Cardiac fibroblast (primary cell): ENCODE measurements at regions not wholly inside any gene's neighbourhood (a gene's known extent, or its start where the extent isn't known, plus 50 kb on each side); places are given as distances from the start of the nearest gene placed in this dataset.

Source experiments
- DNase-seq, 2 donors: peaks; one replicate each; pipeline versions ENCODE4 v3.0.0 to v3.0.0-alpha.2; 2010; ENCODE audit warnings: low read depth in 2 of 2
- H3K4me3 ChIP-seq, 2 donors: replicated peaks in 1 of 2; 1 replicate in 1 of 2; 2 replicates in 1 of 2; pipeline ENCODE4 v1.5.1; 2011; ENCODE audit warnings: low read depth in 2 of 2, low read length in 2 of 2, mild to moderate bottlenecking in 2 of 2, moderate library complexity in 1 of 2
- TF ChIP-seq, protein P1 (sequence below): IDR thresholded peaks from one replicate; pipeline ENCODE4 v1.5.1; 2011; ENCODE audit warnings: low read depth, mild to moderate bottlenecking, low read length, inconsistent platforms

DNA sequence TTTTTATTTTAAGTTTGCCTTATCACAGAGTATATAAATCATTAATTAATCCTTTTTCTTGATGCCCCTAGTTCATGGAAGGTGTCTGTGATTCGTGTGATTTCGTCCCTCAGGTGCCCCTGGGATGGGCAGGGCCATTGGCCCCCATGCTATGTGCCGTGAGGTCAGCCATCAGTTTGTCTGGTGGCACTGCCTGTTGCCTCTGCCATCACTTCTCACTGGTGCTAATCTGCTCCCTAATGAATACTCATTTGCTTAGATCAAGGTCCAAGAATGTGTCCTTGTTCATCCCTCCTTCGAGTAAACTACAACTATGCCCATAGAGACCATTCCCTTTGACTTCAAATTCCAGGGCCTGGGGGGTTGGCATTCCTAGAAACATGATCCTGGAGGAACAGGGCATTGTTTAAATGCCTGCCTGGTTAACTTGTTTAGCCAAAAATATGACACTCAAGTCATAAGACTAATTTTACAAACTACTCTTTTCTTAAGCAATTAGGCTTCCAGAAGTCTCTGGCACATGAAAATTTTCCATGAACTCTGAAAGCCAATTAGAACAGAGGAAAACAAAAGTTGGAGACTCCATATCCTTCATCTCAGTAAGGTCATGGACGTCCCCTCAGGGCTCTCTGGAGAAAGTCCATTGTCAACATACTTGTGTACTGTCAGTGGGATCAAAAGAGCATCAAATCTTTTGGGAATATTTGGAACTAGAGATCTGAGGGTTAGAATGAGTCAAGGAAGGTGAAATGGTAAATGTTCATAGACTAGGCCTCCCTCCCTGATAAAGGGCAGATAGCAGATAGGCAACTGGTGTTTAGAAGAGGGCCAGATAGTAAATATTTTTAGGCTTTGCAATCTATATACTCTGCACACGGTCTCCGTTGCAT is 90.9 kb upstream of the PLXNC1 start:
- no peak overlapping the region for H3K4me3 ChIP-seq
- peak in 1 of 2 donors; percentile 72 for DNase-seq
- TF ChIP-seq, protein P1, sequence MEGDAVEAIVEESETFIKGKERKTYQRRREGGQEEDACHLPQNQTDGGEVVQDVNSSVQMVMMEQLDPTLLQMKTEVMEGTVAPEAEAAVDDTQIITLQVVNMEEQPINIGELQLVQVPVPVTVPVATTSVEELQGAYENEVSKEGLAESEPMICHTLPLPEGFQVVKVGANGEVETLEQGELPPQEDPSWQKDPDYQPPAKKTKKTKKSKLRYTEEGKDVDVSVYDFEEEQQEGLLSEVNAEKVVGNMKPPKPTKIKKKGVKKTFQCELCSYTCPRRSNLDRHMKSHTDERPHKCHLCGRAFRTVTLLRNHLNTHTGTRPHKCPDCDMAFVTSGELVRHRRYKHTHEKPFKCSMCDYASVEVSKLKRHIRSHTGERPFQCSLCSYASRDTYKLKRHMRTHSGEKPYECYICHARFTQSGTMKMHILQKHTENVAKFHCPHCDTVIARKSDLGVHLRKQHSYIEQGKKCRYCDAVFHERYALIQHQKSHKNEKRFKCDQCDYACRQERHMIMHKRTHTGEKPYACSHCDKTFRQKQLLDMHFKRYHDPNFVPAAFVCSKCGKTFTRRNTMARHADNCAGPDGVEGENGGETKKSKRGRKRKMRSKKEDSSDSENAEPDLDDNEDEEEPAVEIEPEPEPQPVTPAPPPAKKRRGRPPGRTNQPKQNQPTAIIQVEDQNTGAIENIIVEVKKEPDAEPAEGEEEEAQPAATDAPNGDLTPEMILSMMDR = no peak

DNA sequence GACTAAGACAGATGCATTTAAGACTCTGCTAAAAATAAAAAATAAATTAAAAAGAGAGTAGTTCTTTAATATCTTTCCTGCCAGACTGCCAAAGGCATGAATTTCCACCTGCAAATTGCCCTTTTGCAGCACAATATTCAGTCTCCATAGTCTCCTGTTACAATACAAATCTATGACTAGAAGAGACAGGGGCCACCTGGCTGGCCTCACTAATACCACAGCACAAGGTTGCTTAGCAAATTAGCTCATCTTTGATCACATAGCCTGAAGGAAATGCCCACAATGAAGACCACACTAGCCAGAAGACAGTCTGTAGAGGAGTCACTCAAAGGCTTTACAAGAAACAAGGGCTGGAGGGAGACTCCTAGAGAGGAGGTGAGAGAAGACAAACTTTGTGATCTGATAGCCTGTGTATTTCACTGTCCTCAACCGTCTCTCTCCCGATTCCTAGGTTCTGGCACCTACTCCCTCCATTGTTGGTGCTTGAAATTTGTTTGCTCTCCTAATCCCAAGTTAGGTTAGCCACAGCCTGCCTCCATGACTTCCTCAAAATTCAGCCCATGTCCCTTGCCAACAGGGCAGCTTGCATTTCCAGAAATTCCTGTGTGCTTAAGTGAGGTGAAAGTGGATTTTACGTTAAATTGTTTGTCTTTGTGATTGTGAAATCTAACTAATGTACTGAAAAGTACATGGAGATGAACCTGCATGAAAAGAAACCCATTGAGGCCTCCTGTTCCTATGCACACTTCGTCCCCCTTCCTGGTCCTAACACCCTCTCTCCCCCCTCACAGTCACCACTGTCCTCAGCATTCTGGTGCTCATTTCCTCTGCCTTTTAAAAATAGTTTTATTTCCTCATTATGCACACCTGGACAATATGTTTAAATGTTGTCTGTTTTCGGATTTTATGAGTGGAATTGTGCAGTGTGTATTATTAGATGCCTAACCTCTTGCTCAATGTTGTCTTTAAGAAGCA is 88.7 kb upstream of the PLXNC1 start:
- H3K4me3 ChIP-seq = no peak overlapping the region
- TF ChIP-seq, protein P1 = no peak
- DNase-seq = no peak

DNA sequence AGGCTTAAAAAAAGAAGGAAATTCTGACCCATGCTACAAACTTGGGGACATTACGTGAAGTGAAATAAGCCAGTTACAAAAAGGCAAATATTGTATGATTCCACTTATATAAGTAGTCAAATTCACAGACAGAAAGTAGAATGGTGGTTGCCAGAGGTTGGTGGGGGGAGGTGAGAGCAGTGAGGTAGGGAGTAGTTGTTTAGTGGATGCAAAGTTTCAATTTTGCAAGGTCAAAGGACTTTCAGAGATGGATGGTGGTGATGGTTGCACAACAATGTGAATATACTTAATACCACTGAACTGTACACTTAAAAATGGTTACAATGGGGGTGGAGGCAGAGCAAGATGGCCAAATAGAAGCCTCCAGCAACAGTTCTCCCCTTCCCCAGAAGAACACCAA is 86.2 kb upstream of the PLXNC1 start:
- TF ChIP-seq, protein P1 = no peak
- no peak for DNase-seq
- H3K4me3 ChIP-seq = no peak overlapping the region

DNA sequence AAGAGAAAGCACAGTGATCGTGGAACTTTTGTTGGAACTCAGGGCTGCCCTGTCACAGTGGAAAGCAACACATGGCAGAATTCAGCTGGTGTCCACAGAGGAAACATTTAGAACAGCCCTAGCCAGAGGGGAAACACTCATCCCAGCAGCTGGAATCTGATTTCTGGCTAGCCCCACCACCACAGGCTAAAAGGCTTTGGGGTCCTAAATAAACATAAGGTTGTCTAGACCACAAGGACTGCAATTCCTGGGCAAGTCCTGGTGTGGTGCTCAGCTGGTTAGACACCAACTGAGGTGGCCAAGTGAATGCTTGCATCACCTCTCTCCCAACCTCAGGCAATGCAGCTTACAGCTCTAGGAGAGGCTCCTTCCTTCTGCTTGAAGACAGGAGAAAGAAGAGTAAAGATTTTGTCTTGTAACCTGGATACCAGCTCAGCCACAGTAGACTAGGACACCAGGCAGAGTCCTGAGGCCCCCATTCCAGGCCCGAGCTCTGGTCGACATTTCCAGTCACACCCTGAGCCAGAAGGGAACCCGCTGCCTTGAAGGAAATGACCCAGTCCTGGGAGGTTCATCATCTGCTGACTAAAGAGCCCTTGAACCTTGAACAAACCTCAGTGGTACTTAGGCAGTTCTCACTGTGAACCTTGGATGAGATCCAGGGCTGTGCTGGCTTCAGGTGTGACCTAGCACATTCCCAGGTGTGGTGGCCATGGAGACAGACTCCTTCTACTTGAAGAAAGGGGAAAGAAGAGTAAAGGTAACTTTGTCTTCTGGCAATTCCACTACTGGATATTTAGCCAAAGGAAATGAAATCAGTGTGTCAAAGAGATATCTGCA is 85.4 kb upstream of the PLXNC1 start:
- no peak for DNase-seq
- TF ChIP-seq, protein P1 = no peak
- H3K4me3 ChIP-seq = no peak overlapping the region

DNA sequence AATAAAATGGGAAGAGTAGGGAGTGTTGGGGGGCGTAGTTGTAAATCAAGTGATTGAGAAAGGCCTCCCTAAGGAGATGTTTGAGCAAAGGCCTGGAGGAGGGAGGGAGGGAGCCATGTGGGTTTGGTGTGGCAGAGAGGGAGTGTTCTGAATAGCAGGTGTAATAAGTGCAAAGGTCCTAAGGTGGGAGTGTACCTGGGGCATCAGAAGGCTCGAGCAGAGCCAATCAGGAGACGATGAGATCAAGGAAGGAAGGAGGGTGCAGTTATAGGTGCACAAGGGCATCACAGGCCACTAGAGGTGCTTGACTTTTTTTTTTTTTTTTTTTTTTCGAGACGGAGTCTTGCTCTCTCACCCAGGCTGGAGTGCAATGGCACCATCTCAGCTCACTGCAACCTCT is 77.9 kb upstream of the PLXNC1 start:
- no peak overlapping the region for H3K4me3 ChIP-seq
- TF ChIP-seq, protein P1 = no peak
- no peak for DNase-seq

DNA sequence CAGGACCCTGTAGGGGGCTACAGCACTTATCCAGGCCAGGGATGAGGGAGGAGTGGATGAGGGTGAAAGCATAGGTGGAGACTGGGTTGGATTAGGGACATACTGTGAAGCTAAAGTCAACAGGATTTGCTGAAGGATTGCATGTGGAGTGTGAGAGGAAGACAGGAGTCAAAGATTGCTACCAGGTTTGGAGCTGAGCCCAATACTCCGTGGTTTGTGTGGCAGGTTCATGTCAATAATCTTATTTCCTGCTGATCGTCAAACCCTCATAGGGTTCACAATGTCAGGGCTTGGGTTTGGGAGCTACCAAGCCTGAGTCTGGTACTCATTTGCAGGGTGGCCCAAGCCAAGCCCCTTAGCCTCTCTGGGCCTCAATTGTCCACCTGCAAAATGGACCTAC is 77.1 kb upstream of the PLXNC1 start:
- no peak for DNase-seq
- H3K4me3 ChIP-seq = no peak overlapping the region
- TF ChIP-seq, protein P1 = no peak
